K562 (cell line): ENCODE measurements at regions not wholly inside any gene's neighbourhood (a gene's known extent, or its start where the extent isn't known, plus 50 kb on each side); places are given as distances from the start of the nearest gene placed in this dataset.

Source experiments
- ATAC-seq: fragments of 200-7000 bp; cut with Tn5 transposase; 3 replicates; pipeline ENCODE4 v1.9.1; 2020; ENCODE audit warnings: moderate library complexity
- BruUV-seq: library from RNA; stranded (reverse); fragments of 400-500 nt; replicated peaks from 2 replicates; lab custom pipeline; 2021; lab: Mats Ljungman, UMichigan
- CTCF ChIA-PET: fragments of 300-600 bp; formaldehyde crosslinking; extraction: SDS; loops from one replicate; lab custom pipeline; 2021; ENCODE audit warnings: low intra/inter-chr PET ratio; lab: Yijun Ruan, JAX
- POLR2A ChIA-PET: fragments of 300-600, 350-650 bp; sonication (Branson Sonifier 250); formaldehyde crosslinking; extraction: SDS; loops from one replicate; lab custom pipeline; 2021; ENCODE audit warnings: antibody characterized with exemption, inconsistent platforms; lab: Yijun Ruan, JAX
- DNase-seq, 4 experiments: peaks; one replicate each; pipeline versions ENCODE4 v3.0.0 to v3.0.0-alpha.2; 2011 to 2018; ENCODE audit warnings: low spot score in 3 of 4, mixed read lengths in 3 of 4; ENCODE audit errors: extremely low read depth in 1 of 4
- FAIRE-seq: peaks from 2 replicates; lab custom pipeline; 2011; peaks lifted over from hg19 to GRCh38; lab: Jason Lieb, UNC
- H2AFZ ChIP-seq: 2 replicates; pipeline ENCODE4 v1.6.0; 2011; ENCODE audit warnings: low read depth, low read length, control low read depth, inconsistent platforms
- H3K27ac ChIP-seq: fragments of 200-600 bp; 3 replicates; pipeline ENCODE4 v1.8.0; 2011; ENCODE audit warnings: low read depth, mild to moderate bottlenecking, control low read depth, inconsistent platforms, low read length, moderate library complexity, mixed read lengths; ENCODE audit errors: extremely low read depth
- H3K27me3 ChIP-seq, 2 experiments: fragments of 300-600 bp in 1 of 2; 2 replicates in 1 of 2; 3 replicates in 1 of 2; pipeline versions ENCODE4 v1.6.0 to v1.8.0; 2011; ENCODE audit warnings: inconsistent platforms in 2 of 2, low read length in 2 of 2, mild to moderate bottlenecking in 1 of 2, mixed read lengths in 1 of 2, moderate library complexity in 1 of 2; ENCODE audit not compliant: control insufficient read depth in 2 of 2, insufficient read depth in 2 of 2
- H3K36me3 ChIP-seq: fragments of 300-600 bp; 3 replicates; pipeline ENCODE4 v1.8.0; 2011; ENCODE audit warnings: mild to moderate bottlenecking, low read length, inconsistent platforms; ENCODE audit not compliant: control insufficient read depth, insufficient read depth
- H3K4me1 ChIP-seq, 2 experiments: fragments of 200-600 bp in 1 of 2; replicated peaks in 1 of 2; 2 replicates in 1 of 2; 3 replicates in 1 of 2; pipeline versions ENCODE4 v1.5.1 to v1.8.0; 2011; ENCODE audit warnings: inconsistent platforms in 2 of 2, low read length in 2 of 2, mild to moderate bottlenecking in 1 of 2, mixed read lengths in 1 of 2, moderate library complexity in 1 of 2; ENCODE audit not compliant: control insufficient read depth in 2 of 2, insufficient read depth in 2 of 2
- H3K4me2 ChIP-seq: 2 replicates; pipeline ENCODE4 v1.6.1; 2011; ENCODE audit warnings: low read length, control low read depth, inconsistent platforms, mixed read lengths; ENCODE audit not compliant: insufficient read depth
- H3K4me3 ChIP-seq: fragments of 200-600 bp; sonication (generic), shearing (Covaris generic); 2 replicates; pipeline ENCODE4 v1.5.1; 2016; ENCODE audit warnings: control low read depth, inconsistent platforms
- H3K79me2 ChIP-seq: fragments of 200-600 bp; 3 replicates; pipeline ENCODE4 v1.8.0; 2011; ENCODE audit warnings: low read length, inconsistent platforms; ENCODE audit not compliant: control insufficient read depth, insufficient read depth
- H3K9ac ChIP-seq, 2 experiments: 2 replicates each; pipeline versions ENCODE4 v1.6.0 to v1.6.1; 2011; ENCODE audit warnings: low read depth in 2 of 2, low read length in 2 of 2, control low read depth in 1 of 2, inconsistent platforms in 1 of 2, mild to moderate bottlenecking in 1 of 2, mixed read lengths in 1 of 2; ENCODE audit not compliant: insufficient read depth in 1 of 2
- H3K9me1 ChIP-seq: one replicate; pipeline ENCODE4 v1.6.0; 2011; ENCODE audit warnings: inconsistent platforms, mild to moderate bottlenecking, low read length, moderate library complexity; ENCODE audit not compliant: control insufficient read depth, insufficient read depth
- H3K9me3 ChIP-seq: replicated peaks from 2 replicates; pipeline ENCODE4 v1.5.1; 2011; ENCODE audit warnings: low read depth, low read length, inconsistent platforms; ENCODE audit not compliant: control insufficient read depth, insufficient read depth
- H4K20me1 ChIP-seq: replicated peaks from 2 replicates; pipeline ENCODE4 v1.6.1; 2011; ENCODE audit warnings: low read length, inconsistent platforms, mixed read lengths; ENCODE audit not compliant: control insufficient read depth, insufficient read depth
- DEAF1 ChIP-seq: fragments of 450-650 bp; formaldehyde crosslinking; IDR thresholded peaks from 2 replicates; pipeline ENCODE4 v1.4.0; 2020; ENCODE audit warnings: mild to moderate bottlenecking, moderate library complexity
- DNMT1 ChIP-seq: fragments of 450-650 bp; IDR thresholded peaks from 2 replicates; pipeline ENCODE4 v1.6.1; 2016; ENCODE audit warnings: antibody characterized with exemption, mild to moderate bottlenecking
- FOXM1 ChIP-seq, 2 experiments: fragments of 450-650 bp in 1 of 2; sonication (generic) in 1 of 2; formaldehyde crosslinking in 1 of 2; IDR thresholded peaks; 2 replicates each; pipeline versions ENCODE4 v1.6.1 to v1.9.0; 2017 to 2022; ENCODE audit warnings: low read depth in 2 of 2, mild to moderate bottlenecking in 2 of 2, missing genetic modification reagents in 1 of 2, moderate library complexity in 1 of 2
- LARP7 ChIP-seq: fragments of 450-650 bp; IDR thresholded peaks from 2 replicates; pipeline ENCODE4 v1.6.1; 2016
- MCM2 ChIP-seq: fragments of 450-650 bp; IDR thresholded peaks from 2 replicates; pipeline ENCODE4 v1.6.1; 2017; ENCODE audit warnings: low read depth, mild to moderate bottlenecking
- NFIC ChIP-seq: fragments of 450-650 bp; IDR thresholded peaks from 2 replicates; pipeline ENCODE4 v1.6.1; 2017; ENCODE audit warnings: mild to moderate bottlenecking, inconsistent platforms
- POLR2AphosphoS5 ChIP-seq: IDR thresholded peaks from 2 replicates; pipeline ENCODE4 v1.6.1; 2011; ENCODE audit warnings: mild to moderate bottlenecking, low read depth, low read length, moderate library complexity; ENCODE audit not compliant: control insufficient read depth, insufficient read depth
- RBFOX2 ChIP-seq: fragments of 200-400 bp; formaldehyde crosslinking; IDR thresholded peaks from 2 replicates; pipeline ENCODE4 v1.6.1; 2017; ENCODE audit warnings: low read depth, mild to moderate bottlenecking, low read length, moderate library complexity
- RFX1 ChIP-seq: fragments of 450-650 bp; IDR thresholded peaks from 2 replicates; pipeline ENCODE4 v1.6.1; 2016; ENCODE audit warnings: mild to moderate bottlenecking, moderate library complexity
- THAP7 ChIP-seq: fragments of 250-450 bp; sonication (Bioruptor Pico); IDR thresholded peaks from 2 replicates; pipeline ENCODE4 v1.5.0; 2021
- ZBTB7A ChIP-seq: IDR thresholded peaks from 2 replicates; pipeline ENCODE4 v1.6.1; 2011; ENCODE audit warnings: low read depth, mild to moderate bottlenecking, low read length, moderate library complexity, borderline replicate concordance; ENCODE audit not compliant: control insufficient read depth
- ZNF23 ChIP-seq: fragments of 250-450 bp; sonication (Bioruptor Pico); IDR thresholded peaks from 2 replicates; pipeline ENCODE4 v1.4.0; 2020; ENCODE audit warnings: mild to moderate bottlenecking
- ZNF253 ChIP-seq: fragments of 250-450 bp; sonication (Bioruptor Pico); conservative IDR thresholded peaks from 2 replicates; pipeline ENCODE4 v1.6.1; 2021; ENCODE audit warnings: mild to moderate bottlenecking
- ZNF436 ChIP-seq: fragments of 250-450, 450-650 bp; sonication (Bioruptor Pico); formaldehyde crosslinking; IDR thresholded peaks from 2 replicates; pipeline ENCODE4 v1.7.0; 2020; ENCODE audit warnings: mild to moderate bottlenecking
- ZNF75A ChIP-seq: fragments of 450-650 bp; formaldehyde crosslinking; IDR thresholded peaks from 2 replicates; pipeline ENCODE4 v1.4.0; 2020; ENCODE audit warnings: mild to moderate bottlenecking
- WGBS: fragments of 100-300 bp; shearing (Covaris generic); methylation state at CpG from one replicate; pipeline ENCODE4 v1.1.6; 2016; ENCODE audit warnings: low coverage, mixed read lengths; ENCODE audit not compliant: insufficient coverage; ENCODE audit errors: missing lambda C conversion rate; 5-methylcytosine and 5-hydroxymethylcytosine counted together
- in situ Hi-C: fragments of 300-500 bp; cut with MboI; formaldehyde crosslinking; loops from 4 replicates; pipeline ENCODE4 v1.15.0; 2018; ENCODE audit warnings: inconsistent platforms, mixed read lengths
- intact Hi-C: fragments of 100-400 bp; cut with micrococcal nuclease; formaldehyde crosslinking; loops from 2 replicates; pipeline ENCODE4 v1.14.2; 2022
- TF ChIP-seq, protein P1 (sequence below): fragments of 450-650 bp; IDR thresholded peaks from 2 replicates; pipeline ENCODE4 v1.6.1; 2016; ENCODE audit warnings: borderline replicate concordance
- TF ChIP-seq, protein P2 (sequence below): fragments of 450-650 bp; IDR thresholded peaks from 2 replicates; pipeline ENCODE4 v1.6.1; 2016; ENCODE audit warnings: low read depth, mild to moderate bottlenecking, moderate library complexity

DNA sequence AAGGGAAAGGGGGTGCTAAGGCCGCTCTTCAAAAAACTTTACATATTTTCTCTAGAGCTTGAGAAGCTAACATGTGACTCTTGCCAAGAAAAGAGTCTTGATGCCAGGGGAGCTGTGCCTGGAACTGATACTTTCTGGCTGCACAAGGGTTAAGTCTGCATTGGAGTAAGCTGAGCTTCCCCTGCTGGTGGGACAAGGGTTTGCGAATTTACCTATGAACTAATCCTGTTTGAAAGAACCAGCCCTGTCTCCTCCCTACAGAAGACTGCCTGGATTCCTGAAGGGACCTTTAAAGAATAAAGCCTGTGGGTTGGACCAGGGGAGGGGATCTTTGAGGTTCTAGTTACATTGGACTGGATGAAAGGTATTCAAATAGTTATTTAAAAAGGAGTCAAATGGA lies 58.3 kb upstream of the EPHA3 start:
- H3K9me1 ChIP-seq, result no peaks in the 10 kb centered on the region
- H4K20me1 ChIP-seq, result no peaks in the 10 kb centered on the region
- ChIA-PET POLR2A (interaction anchor here (0.6 kb wide), 1 partner anchor 839 kb away, joined by 5 read pairs; no protein-coding TSS in a partner anchor), CTCF (no interaction called here)
- DNase-seq (no peak), ATAC-seq (no peak), FAIRE-seq (no peak)
- H3K4me2 ChIP-seq, result no peak overlapping the region
- 0% methylated on average over 2 of the region's 2 CpGs for WGBS
- H2AFZ ChIP-seq, result no peak overlapping the region
- intact Hi-C loops (no loop called here), in situ Hi-C loops (no loop called here)
- no peak overlapping the region for H3K4me3 ChIP-seq
- no peaks in the 10 kb centered on the region for H3K36me3 ChIP-seq
- no peaks in the 10 kb centered on the region; the same call in 1 of the 2 replicates for H3K9me3 ChIP-seq
- no peaks in the 10 kb centered on the region for H3K79me2 ChIP-seq
- no peak overlapping the region for H3K27ac ChIP-seq
- H3K9ac ChIP-seq, result no peak overlapping the region
- no peaks in the 10 kb centered on the region for H3K4me1 ChIP-seq
- TF ChIP-seq POLR2AphosphoS5, result no peak
- TF ChIP-seq, protein P1, sequence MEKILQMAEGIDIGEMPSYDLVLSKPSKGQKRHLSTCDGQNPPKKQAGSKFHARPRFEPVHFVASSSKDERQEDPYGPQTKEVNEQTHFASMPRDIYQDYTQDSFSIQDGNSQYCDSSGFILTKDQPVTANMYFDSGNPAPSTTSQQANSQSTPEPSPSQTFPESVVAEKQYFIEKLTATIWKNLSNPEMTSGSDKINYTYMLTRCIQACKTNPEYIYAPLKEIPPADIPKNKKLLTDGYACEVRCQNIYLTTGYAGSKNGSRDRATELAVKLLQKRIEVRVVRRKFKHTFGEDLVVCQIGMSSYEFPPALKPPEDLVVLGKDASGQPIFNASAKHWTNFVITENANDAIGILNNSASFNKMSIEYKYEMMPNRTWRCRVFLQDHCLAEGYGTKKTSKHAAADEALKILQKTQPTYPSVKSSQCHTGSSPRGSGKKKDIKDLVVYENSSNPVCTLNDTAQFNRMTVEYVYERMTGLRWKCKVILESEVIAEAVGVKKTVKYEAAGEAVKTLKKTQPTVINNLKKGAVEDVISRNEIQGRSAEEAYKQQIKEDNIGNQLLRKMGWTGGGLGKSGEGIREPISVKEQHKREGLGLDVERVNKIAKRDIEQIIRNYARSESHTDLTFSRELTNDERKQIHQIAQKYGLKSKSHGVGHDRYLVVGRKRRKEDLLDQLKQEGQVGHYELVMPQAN, result no peak
- TF ChIP-seq LARP7, result no peak
- no peak for TF ChIP-seq RBFOX2
- TF ChIP-seq NFIC, result no peak
- no peak for TF ChIP-seq THAP7
- TF ChIP-seq RFX1, result no peak
- no peak for TF ChIP-seq MCM2
- TF ChIP-seq ZNF75A (CRISPR knock-in tag), result no peak
- no peak for TF ChIP-seq DNMT1
- TF ChIP-seq ZBTB7A, result no peak
- no peak for TF ChIP-seq FOXM1 (IDR thresholded peaks at IDR 0.05; ENCODE audit: low read depth)
- TF ChIP-seq FOXM1 (CRISPR knock-in tag; IDR thresholded peaks at IDR 0.05; ENCODE audit: low read depth), result no peak
- TF ChIP-seq ZNF23 (CRISPR knock-in tag), result no peak
- TF ChIP-seq ZNF436, result no peak
- no peak for TF ChIP-seq DEAF1
- no peak for TF ChIP-seq ZNF253 (CRISPR knock-in tag)
- TF ChIP-seq, protein P2, sequence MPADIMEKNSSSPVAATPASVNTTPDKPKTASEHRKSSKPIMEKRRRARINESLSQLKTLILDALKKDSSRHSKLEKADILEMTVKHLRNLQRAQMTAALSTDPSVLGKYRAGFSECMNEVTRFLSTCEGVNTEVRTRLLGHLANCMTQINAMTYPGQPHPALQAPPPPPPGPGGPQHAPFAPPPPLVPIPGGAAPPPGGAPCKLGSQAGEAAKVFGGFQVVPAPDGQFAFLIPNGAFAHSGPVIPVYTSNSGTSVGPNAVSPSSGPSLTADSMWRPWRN, result no peak
- BruUV-seq, result no TSS peak
- no peaks in the 10 kb centered on the region for H3K27me3 ChIP-seq
